ENCODE measurements at regions not wholly inside any gene's neighbourhood (a gene's known extent, or its start where the extent isn't known, plus 50 kb on each side); places are given as distances from the start of the nearest gene placed in this dataset.
"Not testable (repeated sequence)": the region's sequence is repeated elsewhere in the genome, so short reads cannot be mapped to it uniquely, and the experiment has no call there.

- no peak for DNase-seq (ENCODE audit: low spot score)
Measured at GRCh38 chr10:6871128-6871527, 291.1 kb upstream of the PRKCQ start.

- DNase-seq (ENCODE audit: low spot score), result no peak
Measured at GRCh38 chr10:6868036-6868725, 288.1 kb upstream of the PRKCQ start.

GRCh38 chr10:6866757-6867156 is 286.7 kb upstream of the PRKCQ start:
- no peak for DNase-seq (ENCODE audit: low spot score)

GRCh38 chr10:6864142-6864541 is 284.1 kb upstream of the PRKCQ start:
- no peak for DNase-seq (ENCODE audit: low spot score)

GRCh38 chr10:6863381-6863780 is 283.3 kb upstream of the PRKCQ start:
- DNase-seq (ENCODE audit: low spot score), result no peak

GRCh38 chr10:6850452-6850851 is 270.4 kb upstream of the PRKCQ start:
- DNase-seq (ENCODE audit: low spot score), result no peak

GRCh38 chr10:6847561-6847960 is 267.5 kb upstream of the PRKCQ start:
- no peak for DNase-seq (ENCODE audit: low spot score)

- DNase-seq (ENCODE audit: low spot score), result no peak
Measured at GRCh38 chr10:6843894-6844650, 264.0 kb upstream of the PRKCQ start.

GRCh38 chr10:6843481-6843881 is 263.4 kb upstream of the PRKCQ start:
- no peak for DNase-seq (ENCODE audit: low spot score)

- no peak for DNase-seq (ENCODE audit: low spot score)
Measured at GRCh38 chr10:6842722-6843121, 262.6 kb upstream of the PRKCQ start.

GRCh38 chr10:6841761-6842160 is 261.7 kb upstream of the PRKCQ start:
- no peak for DNase-seq (ENCODE audit: low spot score)

GRCh38 chr10:6840766-6841165 is 260.7 kb upstream of the PRKCQ start:
- no peak for DNase-seq (ENCODE audit: low spot score)

- DNase-seq (ENCODE audit: low spot score), result no peak
Measured at GRCh38 chr10:6840201-6840691, 260.2 kb upstream of the PRKCQ start.

GRCh38 chr10:6838118-6838517 is 258.0 kb upstream of the PRKCQ start:
- no peak for DNase-seq (ENCODE audit: low spot score)

GRCh38 chr10:6833458-6834011 is 253.5 kb upstream of the PRKCQ start:
- DNase-seq (ENCODE audit: low spot score), result no peak

GRCh38 chr10:6830981-6831380 is 250.9 kb upstream of the PRKCQ start:
- not testable (repeated sequence) for DNase-seq (ENCODE audit: low spot score)

GRCh38 chr10:6824793-6825192 is 244.7 kb upstream of the PRKCQ start:
- DNase-seq (ENCODE audit: low spot score), result not testable (repeated sequence)

- DNase-seq (ENCODE audit: low spot score), result no peak
Measured at GRCh38 chr10:6823770-6824169, 243.7 kb upstream of the PRKCQ start.

- no peak for DNase-seq (ENCODE audit: low spot score)
Measured at GRCh38 chr10:6819301-6819700, 239.2 kb upstream of the PRKCQ start.

- DNase-seq (ENCODE audit: low spot score), result no peak
Measured at GRCh38 chr10:6817770-6818169, 237.7 kb upstream of the PRKCQ start.

GRCh38 chr10:6815346-6815745 is 235.3 kb upstream of the PRKCQ start:
- DNase-seq (ENCODE audit: low spot score), result no peak

- no peak for DNase-seq (ENCODE audit: low spot score)
Measured at GRCh38 chr10:6813856-6814255, 233.8 kb upstream of the PRKCQ start.

GRCh38 chr10:6813306-6813705 is 233.2 kb upstream of the PRKCQ start:
- no peak for DNase-seq (ENCODE audit: low spot score)
